SHP77 (cell line): ENCODE measurements at regions not wholly inside any gene's neighbourhood (a gene's known extent, or its start where the extent isn't known, plus 50 kb on each side); places are given as distances from the start of the nearest gene placed in this dataset.
"Not testable (repeated sequence)": the region's sequence is repeated elsewhere in the genome, so short reads cannot be mapped to it uniquely, and the experiment has no call there.

Experiments
- DNase-seq, 2 experiments: peaks; one replicate each; lab custom pipeline; 2025; lab: John Stamatoyannopoulos, UW

DNA sequence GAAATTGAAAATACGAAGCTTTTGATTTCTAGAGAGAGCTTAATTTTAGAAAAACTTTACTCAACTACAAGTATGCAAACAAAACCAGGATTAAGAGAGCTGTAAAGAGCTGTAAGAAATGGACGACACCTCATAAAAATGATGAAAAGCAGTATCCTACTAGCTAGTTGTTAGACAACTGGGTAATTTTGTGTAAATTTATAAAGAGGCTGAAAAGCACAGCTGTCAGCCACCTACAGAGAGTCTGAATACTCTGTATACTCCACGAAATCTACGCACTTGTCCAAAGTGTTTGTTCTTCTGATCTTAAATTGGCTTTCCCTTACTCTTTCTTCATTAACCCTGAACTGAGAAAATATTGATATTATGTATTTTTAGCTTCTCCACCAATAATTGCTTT is 808.4 kb upstream of the EPHA7 start:
- DNase-seq: no peak

DNA sequence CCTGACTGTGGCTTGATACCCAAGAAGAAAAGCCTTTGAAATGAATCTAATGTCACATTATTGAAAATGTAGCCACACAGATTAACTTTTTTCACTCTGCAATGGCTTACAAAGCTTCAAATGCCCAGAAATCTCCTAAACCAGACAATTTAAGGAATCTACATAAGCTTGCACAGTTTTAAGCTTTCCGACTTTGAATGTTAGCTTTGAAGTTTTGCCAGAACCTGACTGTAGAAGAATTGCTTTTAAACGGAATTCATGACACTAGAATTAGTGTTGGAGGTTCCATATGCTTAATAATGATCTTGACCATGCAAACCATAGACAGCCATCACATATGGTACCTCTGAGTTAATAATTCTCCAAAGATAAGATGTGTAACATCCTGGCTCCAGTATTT is 798.5 kb upstream of the EPHA7 start:
- no peak for DNase-seq

DNA sequence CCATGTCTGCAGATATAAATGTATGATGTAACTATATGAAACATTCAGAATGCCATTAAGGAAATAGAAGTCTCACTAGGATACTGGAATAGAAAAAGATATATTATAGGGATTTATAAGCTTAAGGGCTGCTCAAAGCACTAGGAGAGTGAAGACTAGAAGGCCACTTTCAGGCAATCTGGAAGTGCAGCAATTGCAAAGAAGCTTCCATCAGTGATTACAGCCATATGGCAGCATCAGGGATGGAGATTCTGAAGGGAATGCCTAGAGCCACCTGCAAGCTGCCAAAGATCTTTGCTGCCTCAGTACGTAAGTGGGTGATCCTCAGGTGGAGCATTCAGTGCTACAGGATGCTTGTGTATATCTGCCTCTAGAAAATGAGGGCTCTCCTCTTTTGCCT is 796.2 kb upstream of the EPHA7 start:
- no peak for DNase-seq

DNA sequence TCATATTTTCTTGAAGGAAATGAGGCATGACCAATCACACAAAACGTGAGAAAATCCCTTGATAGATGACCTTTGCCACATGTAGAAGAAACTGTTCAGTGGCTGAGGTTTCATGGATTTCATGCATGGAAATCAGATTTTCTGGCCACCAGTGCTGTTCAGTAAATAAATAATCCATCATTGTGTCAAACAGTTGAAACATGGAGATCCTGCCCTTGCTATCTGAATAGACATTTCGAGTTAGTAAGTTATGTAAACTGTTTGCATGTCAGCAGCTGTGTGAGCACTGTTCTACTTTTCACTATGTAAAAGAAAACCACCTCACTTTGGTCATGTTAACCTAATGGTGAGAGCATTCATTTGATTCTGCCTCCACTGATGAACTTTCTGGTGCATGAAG is 793.9 kb upstream of the EPHA7 start:
- peak in 1 of 2 experiments; percentile 21 for DNase-seq

DNA sequence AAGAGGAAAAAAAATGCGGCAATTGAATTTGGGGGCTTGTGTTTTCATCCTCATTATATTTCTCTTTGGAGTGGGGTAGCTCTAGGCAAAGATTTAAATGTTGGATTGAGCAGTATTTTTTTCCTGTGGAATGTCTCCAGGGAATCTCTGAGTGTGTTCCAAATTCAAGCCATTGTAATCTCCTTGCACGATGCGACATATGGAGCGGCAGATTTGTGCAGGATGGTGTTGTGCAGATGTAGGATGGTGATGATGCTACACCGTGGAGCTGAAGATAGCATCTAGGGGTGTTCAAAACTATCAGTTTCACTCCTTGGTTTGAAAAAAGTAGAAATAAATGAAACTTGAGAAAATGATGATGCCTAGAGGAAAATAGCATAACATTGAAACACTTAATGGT is 777.5 kb upstream of the EPHA7 start:
- no peak for DNase-seq

DNA sequence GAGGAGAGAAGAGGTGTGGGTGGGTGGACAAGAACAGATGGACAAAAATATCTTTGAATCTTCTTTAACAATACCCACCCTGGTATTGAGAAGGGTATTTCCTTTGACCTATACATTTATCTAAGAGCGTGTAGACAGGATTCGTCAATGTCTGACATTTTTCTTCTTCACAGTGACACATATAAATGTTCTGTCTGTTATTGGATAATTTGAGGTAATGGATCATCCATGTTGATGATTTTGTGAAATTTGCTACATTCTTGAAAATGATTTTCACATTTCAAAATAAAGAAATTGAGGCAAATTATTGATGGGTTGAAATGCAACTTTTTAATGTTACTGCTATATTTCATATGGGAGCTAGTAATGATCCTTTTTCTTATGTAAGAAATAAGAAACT is 770.7 kb upstream of the EPHA7 start:
- DNase-seq: no peak

DNA sequence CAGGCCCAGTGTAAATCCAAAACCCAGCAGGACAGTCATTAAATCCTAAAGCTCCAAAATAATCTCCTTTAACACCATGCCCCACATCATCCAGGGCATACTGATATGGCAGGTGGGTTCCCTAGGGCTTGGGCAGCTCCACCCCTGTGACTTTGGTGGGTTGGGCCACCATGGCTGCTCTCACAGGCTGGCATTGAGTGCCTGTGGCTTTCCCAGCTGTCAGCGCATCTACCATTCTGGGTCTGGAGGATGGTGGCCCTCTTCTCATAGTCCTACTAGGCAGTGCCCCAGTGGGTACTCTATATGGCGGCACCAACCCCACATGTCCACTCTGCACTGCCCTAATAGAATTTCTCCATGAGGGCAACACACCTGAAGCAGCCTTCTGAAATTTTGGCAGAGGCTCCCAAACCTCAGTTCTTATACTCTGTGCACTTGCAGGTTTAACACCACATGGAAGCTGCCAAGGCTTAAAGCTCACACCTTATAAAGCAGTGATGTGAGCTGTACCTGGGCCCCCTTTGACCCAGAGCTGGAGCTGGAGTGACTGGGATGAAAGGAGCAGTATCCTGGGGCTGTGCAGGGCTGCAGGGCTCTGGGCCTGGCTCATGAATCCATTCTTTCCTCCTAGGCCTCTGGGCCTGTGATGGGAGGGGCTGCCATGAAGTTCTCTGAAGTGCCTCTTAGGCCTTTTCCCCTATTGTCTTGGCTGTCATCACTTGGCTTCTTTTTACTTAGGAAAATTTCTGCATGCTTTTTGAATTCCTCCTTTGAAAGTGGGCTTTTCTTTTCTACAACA is 765.5 kb upstream of the EPHA7 start:
- no peak for DNase-seq

DNA sequence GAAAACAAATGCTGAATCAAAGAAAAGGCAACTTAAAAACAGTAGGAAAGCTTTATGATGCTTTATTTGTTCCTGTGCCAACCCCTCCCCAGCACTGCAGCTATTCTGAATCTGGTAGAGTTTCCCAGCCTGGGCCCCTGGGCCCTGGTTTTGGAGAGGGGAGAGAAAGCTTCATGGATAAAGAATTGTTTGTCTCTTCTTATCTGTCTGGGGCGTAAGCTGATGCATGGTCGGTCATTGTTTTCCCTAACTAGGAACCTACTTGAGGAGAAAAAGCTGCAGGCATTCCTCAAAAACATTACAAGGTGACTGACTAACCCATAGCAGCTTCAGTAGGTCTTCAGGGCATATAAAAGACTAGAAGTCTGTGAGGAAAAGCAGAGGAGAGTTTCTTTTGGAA is 758.1 kb upstream of the EPHA7 start:
- no peak for DNase-seq

DNA sequence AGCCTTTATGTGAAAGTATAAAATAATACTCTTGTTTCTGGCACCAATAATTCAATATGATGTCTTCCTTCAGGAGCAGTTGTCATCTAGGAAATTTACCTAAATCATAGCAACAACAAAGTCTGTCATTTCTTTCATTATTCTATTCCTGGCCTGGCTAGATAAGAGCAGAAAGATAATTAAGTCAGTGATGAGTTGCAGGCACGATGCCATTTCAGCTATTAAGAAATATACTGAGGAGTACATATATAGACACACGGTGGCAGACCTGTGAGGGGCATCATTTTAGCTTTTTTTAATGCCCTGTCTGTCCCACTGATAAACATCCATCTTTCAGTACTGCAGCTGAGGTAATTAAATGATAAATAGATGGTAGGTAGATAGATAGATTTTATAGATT is 756.1 kb upstream of the EPHA7 start:
- DNase-seq: no peak

DNA sequence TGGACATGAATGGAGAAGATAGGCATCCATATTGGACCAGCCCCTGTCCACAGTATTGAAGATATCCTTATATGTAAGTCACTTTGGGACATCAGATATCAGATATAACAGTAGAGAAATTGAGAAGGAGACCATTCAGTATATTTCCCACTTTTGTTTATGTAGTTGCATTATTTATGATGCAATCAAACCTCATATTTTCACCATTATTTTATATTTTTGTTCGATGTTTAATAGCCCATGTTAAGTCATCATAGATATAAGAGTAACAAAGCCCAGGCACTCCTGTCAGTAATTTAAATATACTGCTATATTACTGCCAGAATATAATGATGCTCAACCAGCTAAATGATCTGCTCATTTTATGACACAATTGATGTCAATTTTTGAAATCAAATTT is 744.5 kb upstream of the EPHA7 start:
- DNase-seq: no peak

DNA sequence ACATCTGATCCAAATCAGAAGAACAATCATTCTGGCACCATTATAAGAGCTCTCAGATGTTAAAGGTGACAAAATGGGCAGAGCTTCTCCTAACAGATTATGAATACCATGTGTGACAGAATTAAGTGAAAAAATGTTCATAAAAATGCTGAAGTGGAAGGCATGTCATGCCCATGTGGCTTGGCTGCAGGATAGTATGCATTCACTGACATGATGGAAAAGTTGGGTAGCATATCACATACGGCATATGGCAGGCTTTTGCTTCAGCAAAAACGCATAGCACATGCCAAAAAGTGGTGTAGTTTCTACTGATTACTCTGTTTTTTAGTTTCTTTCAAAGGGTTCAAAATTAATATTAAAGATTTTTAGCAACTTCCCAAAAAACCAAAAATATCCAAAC is 731.5 kb upstream of the EPHA7 start:
- DNase-seq: no peak

DNA sequence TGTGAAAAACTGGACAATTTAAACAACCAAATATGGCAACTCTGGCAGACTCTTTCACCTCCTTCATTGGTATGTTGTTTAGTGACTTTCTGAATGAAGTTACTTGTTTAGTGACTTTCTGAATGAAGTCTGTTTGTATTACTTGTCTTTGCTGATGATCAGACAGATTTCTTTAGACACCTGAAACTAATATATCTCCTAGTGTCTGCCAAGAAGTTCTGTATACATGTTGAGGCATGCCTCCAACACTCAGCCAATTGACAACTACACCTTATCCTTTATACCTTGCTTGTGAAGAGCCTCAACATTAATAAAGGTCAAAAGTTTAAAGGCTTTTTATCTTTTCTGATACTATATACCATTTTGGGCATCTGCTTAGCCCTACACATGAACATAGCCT is 725.4 kb upstream of the EPHA7 start:
- DNase-seq: no peak

DNA sequence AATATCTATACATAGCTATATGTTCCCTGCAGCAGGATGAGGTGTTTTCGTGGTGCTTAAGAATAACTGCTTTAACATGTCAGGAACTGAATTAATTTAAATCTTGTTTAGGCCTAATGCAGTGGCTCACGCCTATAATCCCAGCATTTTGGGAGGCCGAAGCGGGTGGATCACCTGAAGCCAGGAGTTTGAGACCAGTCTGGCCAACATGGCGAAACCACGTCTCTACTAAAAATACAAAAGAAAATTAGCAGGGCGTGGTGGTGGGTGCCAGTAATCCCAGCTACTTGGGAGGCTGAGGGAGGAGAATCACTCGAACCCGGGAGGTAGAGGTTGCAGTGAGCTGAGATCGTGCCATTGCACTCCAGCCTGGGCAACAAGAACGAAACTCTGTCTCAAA is 717.8 kb upstream of the EPHA7 start:
- not testable (repeated sequence) for DNase-seq

DNA sequence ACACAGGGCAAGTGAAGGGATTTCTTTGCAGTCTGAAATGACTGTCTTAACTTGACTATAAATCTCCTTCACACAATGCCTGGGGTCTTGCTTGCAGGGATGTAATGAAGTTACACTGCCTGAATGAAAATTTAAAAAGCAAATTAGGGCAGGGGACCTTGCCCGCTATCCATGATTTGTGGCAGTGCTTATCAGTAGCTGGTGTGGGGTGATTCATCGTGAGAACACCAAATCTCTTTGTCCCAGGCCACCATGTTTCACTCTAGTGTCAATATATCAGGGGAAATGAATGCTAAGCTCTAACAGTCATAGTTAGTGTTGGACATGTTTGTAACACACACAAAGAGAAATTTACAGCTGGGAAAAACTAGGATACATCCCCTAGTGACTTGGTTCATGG is 713.7 kb upstream of the EPHA7 start:
- no peak for DNase-seq

DNA sequence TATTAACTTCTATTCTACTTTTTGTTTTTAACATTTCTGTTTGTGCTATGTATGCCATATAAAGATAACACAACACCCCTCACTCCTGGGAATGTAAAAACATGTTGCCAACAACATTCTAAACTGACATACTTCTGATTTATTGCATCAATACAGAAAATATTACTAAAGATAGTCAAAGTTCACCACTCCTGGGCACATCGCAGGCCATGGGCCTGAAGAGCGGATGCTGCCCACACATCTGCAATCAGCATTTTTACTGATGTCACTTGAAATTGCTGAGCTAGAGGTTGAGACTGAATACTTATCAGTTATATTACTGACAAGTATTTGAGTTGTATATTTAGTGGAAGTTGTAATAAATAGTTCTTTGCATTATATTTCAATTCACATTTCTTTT is 711.9 kb upstream of the EPHA7 start:
- no peak for DNase-seq

DNA sequence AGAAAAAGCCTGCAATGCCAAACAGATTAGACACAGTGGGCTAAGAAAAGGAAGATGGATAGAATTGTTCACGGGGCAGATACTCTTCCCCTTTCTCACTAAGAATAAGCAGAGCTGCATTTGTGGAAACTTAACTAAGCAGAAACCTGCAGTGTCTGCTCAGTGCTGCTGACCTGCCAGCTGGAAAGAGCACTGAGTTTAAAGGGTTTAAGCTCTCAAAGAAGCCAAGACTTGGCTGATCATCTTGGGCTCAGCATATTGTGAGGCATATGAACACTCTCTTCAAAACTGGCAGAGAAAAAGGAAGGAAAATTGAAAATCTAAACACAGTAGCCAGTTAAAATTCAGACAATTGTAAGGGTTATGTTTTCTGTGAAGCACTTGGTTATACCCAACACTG is 711.1 kb upstream of the EPHA7 start:
- DNase-seq: no peak

DNA sequence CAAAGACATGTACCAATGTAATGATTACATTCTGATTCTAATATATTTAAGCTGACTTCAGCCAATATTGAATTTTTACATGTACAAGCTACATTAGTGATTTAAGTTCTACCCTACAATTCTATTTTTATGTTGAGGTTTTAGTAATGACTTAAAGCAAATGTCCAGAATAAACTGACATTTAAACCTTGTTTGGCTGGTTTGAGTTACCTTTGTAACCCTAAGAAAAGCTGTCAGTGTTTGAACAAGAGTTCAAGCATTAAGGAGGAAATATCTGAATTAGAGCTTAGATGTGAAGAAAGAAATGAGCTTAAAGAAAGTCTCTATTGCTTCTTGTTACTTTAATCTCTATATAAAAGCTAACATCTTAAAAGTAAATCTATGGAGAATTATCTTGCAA is 710.6 kb upstream of the EPHA7 start:
- DNase-seq: no peak

DNA sequence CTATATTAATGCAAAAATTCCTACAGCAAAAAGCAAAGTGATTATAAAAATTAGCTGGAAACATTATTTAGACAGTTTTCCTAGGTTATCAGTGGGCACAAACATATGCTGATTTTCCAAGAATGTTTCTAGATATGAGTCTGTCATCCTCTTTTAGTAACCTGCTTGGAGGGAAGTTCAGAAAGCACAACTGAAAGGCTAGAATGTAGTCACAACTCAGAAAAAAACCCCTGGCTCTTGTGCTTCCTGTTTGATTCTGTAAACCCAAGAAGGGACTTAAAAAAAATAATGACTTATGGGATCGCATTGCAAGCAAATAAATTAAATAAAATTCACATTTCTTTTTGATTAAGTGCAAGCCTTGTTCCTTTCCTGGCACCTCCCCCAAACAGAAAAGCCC is 708.4 kb upstream of the EPHA7 start:
- DNase-seq: no peak

DNA sequence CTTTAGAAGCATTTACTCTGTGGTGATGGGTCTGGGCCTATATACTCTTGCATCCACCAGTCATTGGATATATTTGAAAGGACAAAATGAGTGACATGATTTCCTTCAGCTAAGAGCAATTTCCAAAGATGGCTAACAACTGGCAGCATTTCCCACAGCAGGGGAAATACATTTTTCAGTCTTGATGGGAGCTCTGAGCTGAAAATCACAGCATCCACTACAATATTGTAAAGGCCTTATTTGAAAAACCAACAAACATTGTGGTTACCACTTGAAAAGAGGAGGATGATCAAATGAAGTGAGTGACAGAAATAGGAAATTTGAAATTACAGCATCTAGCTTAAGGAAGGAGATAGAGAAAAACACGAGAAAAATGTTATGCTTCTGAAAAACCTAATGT is 705.0 kb upstream of the EPHA7 start:
- DNase-seq: no peak

DNA sequence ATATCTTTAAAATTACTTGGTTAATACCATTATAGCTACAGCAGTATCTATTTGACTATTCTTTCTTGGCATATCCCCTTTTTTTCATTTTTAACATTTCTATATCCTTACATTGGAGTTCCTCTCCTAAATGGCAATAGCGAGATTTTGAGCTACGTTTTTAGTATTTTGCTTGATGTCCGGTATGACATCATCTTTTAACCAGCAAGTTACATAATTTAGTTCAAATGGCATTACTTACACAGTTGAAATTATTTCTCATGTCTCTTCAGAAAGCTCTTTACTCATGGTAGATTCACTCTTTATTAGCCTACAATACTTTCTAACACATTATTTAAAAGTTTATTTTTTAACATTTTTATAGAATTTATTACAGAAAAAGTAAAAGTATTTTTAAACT is 701.7 kb upstream of the EPHA7 start:
- DNase-seq: no peak

DNA sequence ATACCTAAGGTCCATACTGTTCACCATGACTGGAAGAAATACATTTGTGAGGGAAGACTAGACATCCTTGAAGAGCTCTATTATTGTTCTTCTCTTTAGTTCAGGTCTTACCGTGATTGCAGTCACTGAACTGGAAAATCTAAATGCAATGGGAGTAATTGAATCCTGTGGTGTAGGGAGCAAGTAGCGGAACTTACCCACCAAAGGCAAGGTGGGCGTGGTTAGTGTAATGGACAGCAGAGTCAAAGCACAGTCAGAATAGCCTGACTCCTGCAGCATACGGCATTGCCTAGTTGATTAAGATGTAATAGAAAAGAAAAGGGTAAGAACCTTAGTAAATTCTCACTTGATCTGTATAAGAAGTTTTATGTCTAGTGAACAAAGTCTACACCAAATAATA is 679.7 kb upstream of the EPHA7 start:
- no peak for DNase-seq

DNA sequence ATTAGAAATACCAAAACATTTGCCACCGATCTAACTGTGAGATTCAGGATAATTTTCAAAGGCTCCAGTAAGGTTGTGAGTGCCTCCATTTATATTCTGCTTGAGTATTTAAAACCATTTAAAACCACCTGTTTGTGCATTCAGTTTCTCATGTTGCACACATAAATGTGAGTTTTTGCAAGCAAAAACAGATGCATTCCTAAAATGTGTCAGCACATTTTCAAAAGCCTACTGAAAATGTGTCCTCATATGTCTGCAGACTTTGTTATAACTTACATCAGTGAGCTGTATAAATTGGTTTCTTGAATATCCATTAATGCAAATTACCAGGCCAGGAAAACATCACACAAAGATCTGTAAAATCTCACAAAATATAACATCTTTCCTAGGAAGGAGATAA is 676.6 kb upstream of the EPHA7 start:
- no peak for DNase-seq

DNA sequence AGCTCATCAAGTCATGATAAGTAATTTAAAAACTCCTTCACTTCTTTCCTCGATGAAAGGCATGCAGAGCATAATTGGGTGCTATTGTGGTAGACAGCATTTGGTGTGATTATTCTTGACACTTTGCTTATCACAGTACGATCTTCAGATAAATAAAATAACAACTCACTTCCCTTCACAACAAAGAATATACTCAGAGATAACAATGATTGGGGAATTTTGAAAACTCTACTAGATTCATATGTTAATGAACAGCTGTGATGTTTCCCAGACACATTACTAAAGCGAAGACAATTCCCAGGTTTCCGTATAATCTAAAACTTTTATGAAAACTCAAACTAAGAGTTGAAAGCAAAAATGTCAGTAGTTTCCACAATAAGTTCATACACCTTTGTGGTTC is 670.6 kb upstream of the EPHA7 start:
- DNase-seq: no peak

DNA sequence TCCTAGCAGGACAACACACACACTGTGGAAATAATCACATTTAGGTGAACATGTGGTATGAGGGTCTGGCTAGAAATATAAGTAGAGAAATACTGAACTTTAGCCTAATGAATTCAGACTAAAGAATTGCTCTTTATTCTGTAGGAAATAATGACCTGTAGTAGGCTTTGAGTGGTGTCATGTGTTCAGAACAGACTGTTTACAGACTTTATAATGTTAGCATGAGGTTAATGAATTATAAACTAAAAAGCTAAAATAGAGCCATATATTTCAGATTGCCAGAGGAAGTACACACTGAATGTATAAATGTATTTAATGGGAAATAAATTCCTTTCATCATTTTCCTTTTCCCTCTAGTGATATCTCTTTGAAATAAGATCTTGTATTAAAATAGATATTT is 669.5 kb upstream of the EPHA7 start:
- no peak for DNase-seq

DNA sequence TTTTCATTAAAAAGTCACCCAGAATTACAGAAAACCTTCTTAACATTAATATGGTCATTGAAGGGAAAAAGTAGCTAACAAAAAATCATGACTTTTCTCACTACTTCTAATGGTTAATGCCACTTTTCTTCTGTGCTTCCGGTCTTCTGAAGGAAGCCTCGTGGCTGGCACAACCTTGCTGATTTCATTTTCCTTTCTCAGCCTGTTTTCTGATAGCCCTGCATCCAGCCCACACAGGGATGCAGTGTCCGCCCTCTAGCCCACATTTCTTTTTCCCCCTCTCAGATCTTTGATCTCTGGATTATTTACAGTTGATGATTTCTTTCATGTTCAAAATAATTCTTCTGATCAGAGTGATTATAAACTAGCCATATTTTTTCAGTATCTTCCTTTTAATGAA is 655.4 kb upstream of the EPHA7 start:
- DNase-seq: no peak
